Stimulated activated CD4-positive, alpha-beta T cell treated with anti-CD3 and anti-CD28 coated beads, TNF-alpha, amount 100 ng/mL, for 1 hour (primary cell): ENCODE measurements at regions not wholly inside any gene's neighbourhood (a gene's known extent, or its start where the extent isn't known, plus 50 kb on each side); places are given as distances from the start of the nearest gene placed in this dataset.

ENCODE experiments used
- DNase-seq, 3 donors: peaks; one replicate each; pipeline ENCODE4 v3.0.0-alpha.2; 2020; ENCODE audit warnings: low read depth in 3 of 3, low spot score in 1 of 3

GRCh38 chr2:11920993-11921583 is 174.7 kb downstream of the LPIN1 start:
- DNase-seq, result no peak

GRCh38 chr2:11922294-11922693 is 175.9 kb downstream of the LPIN1 start:
- no peak for DNase-seq

GRCh38 chr2:11923935-11924334 is 177.5 kb downstream of the LPIN1 start:
- DNase-seq, result no peak

GRCh38 chr2:11925295-11926066 is 179.0 kb downstream of the LPIN1 start:
- no peak for DNase-seq

GRCh38 chr2:11930211-11930761 is 183.9 kb downstream of the LPIN1 start:
- no peak for DNase-seq

- no peak for DNase-seq
These were observed 185.6 kb downstream of the LPIN1 start for GRCh38 chr2:11932048-11932512.

- no peak for DNase-seq
These were observed 186.5 kb downstream of the LPIN1 start for GRCh38 chr2:11932962-11933361.

GRCh38 chr2:11933854-11934253 is 187.4 kb downstream of the LPIN1 start:
- no peak for DNase-seq

- DNase-seq, result no peak
These were observed 190.3 kb downstream of the LPIN1 start for GRCh38 chr2:11936761-11937160.

GRCh38 chr2:11938196-11938595 is 191.8 kb downstream of the LPIN1 start:
- DNase-seq, result no peak

GRCh38 chr2:11939523-11939922 is 193.1 kb downstream of the LPIN1 start:
- no peak for DNase-seq

- no peak for DNase-seq
These were observed 193.8 kb downstream of the LPIN1 start for GRCh38 chr2:11940121-11940743.

GRCh38 chr2:11940799-11941198 is 194.4 kb downstream of the LPIN1 start:
- DNase-seq, result no peak

- no peak for DNase-seq
These were observed 195.1 kb downstream of the LPIN1 start for GRCh38 chr2:11941201-11942177.

- no peak for DNase-seq
These were observed 195.7 kb downstream of the LPIN1 start for GRCh38 chr2:11942178-11942569.

- DNase-seq, result no peak
These were observed 197.9 kb downstream of the LPIN1 start for GRCh38 chr2:11944311-11944710.

GRCh38 chr2:11945139-11946126 is 199.0 kb downstream of the LPIN1 start:
- DNase-seq, result no peak

GRCh38 chr2:11947956-11948355 is 201.5 kb downstream of the LPIN1 start:
- no peak for DNase-seq

GRCh38 chr2:11949732-11950523 is 203.5 kb downstream of the LPIN1 start:
- DNase-seq, result no peak
